ENCODE measurements at regions not wholly inside any gene's neighbourhood (a gene's known extent, or its start where the extent isn't known, plus 50 kb on each side); places are given as distances from the start of the nearest gene placed in this dataset.

GRCh38 chr9:126017758-126018157 lies 270.6 kb downstream of the PBX3 start:
- no peak for DNase-seq

DNA sequence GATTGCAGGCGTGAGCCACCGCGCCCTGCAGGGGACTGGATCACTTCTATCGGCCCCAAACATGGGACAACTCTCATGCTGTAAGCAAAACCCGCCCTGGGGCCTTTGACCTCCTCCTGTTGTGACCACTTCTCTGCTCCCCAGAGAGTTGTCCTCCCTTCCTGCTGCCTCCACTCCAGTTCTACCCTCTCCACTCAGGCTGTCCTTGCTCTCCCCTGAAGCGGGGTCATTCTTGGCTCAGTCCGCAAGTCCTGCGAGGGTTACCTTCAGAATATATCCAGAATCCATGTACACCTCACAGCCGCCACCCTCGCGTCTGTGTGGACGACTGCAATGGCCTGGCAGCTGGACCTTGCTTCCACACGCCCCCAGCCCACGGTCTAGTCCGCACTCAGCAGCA lies 273.7 kb downstream of the PBX3 start:
- DNase-seq = no peak

DNA sequence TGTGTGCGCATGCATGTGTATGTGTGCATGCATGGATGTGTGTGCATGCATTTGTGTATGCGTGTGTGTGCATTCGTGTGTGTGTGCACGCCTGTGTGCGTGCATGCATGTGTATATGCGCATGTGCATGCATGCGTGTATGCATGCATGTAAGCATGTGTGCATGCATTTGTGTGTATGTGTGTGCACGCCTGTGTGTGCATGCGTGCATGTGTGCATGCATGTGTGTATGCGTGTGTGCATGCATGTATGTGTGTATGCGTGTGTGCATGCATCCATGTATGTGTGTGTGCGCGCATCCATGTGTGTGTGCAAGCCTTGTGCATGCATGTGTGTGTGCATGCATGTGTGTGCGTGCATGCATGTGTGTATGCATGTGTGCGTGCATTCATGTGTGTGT lies 276.8 kb downstream of the PBX3 start:
- DNase-seq = no peak

DNA sequence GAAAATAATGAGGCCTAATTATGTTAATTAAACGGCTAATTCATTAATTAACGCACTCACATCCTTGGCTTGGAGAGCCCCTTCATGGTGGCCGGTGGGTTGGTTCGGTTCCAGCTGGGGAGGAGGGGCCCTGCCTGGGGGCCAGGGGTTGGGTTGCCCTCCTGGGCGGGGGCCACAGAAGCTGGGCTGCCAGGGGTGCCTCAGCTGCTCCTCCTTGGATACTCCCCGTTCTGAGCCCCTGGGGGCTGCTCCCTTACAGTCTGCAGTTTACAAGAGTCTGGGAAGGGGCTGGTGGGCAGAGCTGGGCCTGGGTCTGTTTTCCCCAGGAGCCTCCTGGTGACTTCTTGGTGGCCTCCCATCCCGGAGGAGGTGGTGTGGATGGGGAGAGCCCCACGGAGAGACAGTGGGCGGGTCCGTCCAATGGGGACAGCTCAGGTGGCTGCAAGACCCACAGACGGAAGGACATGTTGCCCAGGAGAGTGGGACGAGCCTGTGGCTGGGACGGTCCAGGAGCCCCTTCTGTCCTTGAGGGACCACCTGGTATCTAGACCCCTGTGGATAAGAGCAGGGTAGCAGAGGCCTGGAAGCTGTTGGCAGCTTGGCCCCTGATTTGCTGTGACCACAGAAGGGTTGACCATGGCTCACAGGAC lies 277.5 kb downstream of the PBX3 start:
- no peak for DNase-seq

GRCh38 chr9:126025991-126026390 lies 278.8 kb downstream of the PBX3 start:
- DNase-seq = no peak

GRCh38 chr9:126027566-126027965 lies 280.4 kb downstream of the PBX3 start:
- DNase-seq = no peak

DNA sequence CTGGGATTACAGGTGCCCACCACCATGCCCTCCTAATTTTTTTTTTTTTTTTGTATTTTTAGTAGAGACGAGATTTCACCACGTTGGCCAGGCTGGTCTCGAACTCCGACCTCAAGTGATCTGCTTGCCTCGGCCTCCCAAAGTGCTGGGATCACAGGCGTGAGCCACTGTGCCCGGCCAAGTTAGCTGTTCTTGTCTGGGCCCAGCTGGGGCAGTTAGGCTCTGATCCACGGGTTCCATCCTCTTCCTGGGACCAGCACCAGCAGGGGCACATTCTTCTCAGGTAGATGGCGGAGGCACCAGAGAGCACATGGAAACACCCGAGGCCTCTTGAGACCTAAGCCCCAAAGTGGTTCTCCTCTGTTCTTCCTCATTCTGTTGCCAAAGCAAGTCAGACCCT lies 281.6 kb downstream of the PBX3 start:
- DNase-seq = no peak

GRCh38 chr9:126030716-126031115 lies 283.5 kb downstream of the PBX3 start:
- DNase-seq = no peak

DNA sequence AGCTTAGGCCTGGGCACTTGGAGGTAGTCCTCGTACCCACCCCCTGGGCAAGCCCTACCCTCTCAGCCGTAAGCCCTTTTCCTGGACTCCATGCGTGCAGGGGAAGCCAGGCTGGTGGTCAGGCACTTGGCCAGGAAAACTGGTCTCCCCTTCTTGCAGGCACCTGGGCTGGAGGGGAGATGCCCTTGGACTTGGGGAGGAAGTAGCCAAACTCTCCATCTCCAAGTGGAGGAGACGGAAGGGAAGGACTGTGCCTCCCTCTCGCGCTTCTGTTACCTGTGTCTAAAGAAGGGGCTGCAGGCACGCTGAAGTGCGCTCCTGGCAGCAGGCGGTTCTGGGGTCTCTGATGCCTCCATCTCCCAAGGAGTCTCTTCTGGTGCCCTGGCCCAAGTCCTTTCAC lies 283.9 kb downstream of the PBX3 start:
- DNase-seq = no peak

- DNase-seq = no peak
Measured at GRCh38 chr9:126032135-126032534, 285.0 kb downstream of the PBX3 start.

GRCh38 chr9:126033318-126033717 lies 286.1 kb downstream of the PBX3 start:
- DNase-seq = no peak

- no peak for DNase-seq
Measured at GRCh38 chr9:126033956-126034355, 286.8 kb downstream of the PBX3 start.

- DNase-seq = no peak
Measured at GRCh38 chr9:126036881-126037291, 289.7 kb downstream of the PBX3 start.

GRCh38 chr9:126038790-126039189 lies 287.8 kb upstream of the MVB12B start:
- no peak for DNase-seq

DNA sequence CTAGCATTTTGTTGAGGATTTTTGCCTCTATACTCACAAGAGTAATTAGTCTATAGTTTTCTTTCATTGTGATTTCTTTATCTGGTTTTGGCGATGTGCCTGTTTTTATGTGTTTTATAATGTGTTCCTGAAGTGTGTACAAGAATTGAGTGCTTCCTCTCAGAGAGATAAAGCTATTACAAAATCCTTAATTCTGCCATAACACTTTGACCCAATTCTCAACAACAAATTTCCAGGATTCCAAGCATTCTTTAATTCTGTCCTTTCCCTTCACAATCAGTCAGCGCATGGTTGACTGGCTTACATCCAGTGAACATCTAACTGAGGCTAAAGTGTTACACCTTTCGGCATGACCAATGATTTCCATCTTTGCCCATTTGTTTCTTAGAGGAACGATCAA lies 282.9 kb upstream of the MVB12B start:
- DNase-seq = no peak

GRCh38 chr9:126049088-126049487 lies 277.5 kb upstream of the MVB12B start:
- no peak for DNase-seq

GRCh38 chr9:126049896-126050604 lies 276.6 kb upstream of the MVB12B start:
- DNase-seq = no peak

DNA sequence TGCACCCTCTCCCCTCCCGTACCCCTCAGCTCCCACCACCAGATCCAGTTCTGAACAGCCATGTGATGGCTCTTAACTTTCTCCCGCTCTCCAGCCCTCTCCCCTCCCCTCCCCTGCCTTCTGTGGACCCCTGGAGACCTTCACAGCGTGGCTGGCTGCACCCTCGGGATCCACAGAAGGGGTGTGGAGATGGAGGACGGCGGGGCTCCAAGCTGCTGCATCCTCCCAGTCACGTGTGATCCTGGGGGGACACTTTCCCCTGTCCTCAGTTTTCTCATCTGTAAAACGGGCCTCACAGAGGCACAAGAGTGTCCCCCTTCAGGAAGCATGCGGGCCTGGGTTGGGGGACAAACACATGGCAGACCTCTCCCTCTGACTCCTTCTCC lies 276.0 kb upstream of the MVB12B start:
- DNase-seq = no peak

GRCh38 chr9:126051446-126052130 lies 275.0 kb upstream of the MVB12B start:
- DNase-seq = no peak

GRCh38 chr9:126052791-126053190 lies 273.8 kb upstream of the MVB12B start:
- no peak for DNase-seq

- DNase-seq = no peak
Measured at GRCh38 chr9:126053913-126054312, 272.7 kb upstream of the MVB12B start.

GRCh38 chr9:126055381-126055985 lies 271.1 kb upstream of the MVB12B start:
- no peak for DNase-seq

GRCh38 chr9:126056312-126057021 lies 270.2 kb upstream of the MVB12B start:
- peak; percentile 93 for DNase-seq
